Osteoblast (primary cell): ENCODE measurements at regions not wholly inside any gene's neighbourhood (a gene's known extent, or its start where the extent isn't known, plus 50 kb on each side); places are given as distances from the start of the nearest gene placed in this dataset.

ENCODE experiments used
- DNase-seq: peaks from one replicate; pipeline ENCODE4 v3.0.0; 2011; ENCODE audit warnings: low spot score, mixed read lengths; ENCODE audit not compliant: insufficient read length; ENCODE audit errors: missing footprints
- H2AFZ ChIP-seq: 2 replicates; pipeline ENCODE4 v1.6.0; 2011; ENCODE audit warnings: mild to moderate bottlenecking, low read length
- H3K27ac ChIP-seq: 2 replicates; pipeline ENCODE4 v1.5.1; 2011; ENCODE audit warnings: mild to moderate bottlenecking, low read depth, low read length, moderate library complexity
- H3K27me3 ChIP-seq: 2 replicates; pipeline ENCODE4 v1.6.0; 2012; ENCODE audit warnings: mild to moderate bottlenecking, control low read depth, inconsistent platforms, low read length, moderate library complexity; ENCODE audit not compliant: insufficient read depth
- H3K36me3 ChIP-seq: 2 replicates; pipeline ENCODE4 v1.5.1; 2011; ENCODE audit warnings: mild to moderate bottlenecking, low read length, control low read depth, moderate library complexity; ENCODE audit not compliant: insufficient read depth
- H3K4me1 ChIP-seq: 2 replicates; pipeline ENCODE4 v1.5.1; 2011; ENCODE audit warnings: mild to moderate bottlenecking, low read length, control low read depth, moderate library complexity; ENCODE audit not compliant: insufficient read depth
- H3K4me2 ChIP-seq: 2 replicates; pipeline ENCODE4 v1.6.0; 2011; ENCODE audit warnings: mild to moderate bottlenecking, low read length; ENCODE audit not compliant: insufficient read depth
- H3K4me3 ChIP-seq: fragments of 200-600 bp; sonication (generic); 3 replicates; pipeline ENCODE4 v1.5.1; 2012; ENCODE audit warnings: mild to moderate bottlenecking, low read length, inconsistent platforms; ENCODE audit not compliant: insufficient read depth
- H3K79me2 ChIP-seq: 2 replicates; pipeline ENCODE4 v1.6.0; 2012; ENCODE audit warnings: mild to moderate bottlenecking, low read length, control low read depth, inconsistent platforms; ENCODE audit not compliant: insufficient read depth
- H3K9me3 ChIP-seq: 2 replicates; pipeline ENCODE4 v1.5.1; 2011; ENCODE audit warnings: low read depth, low read length, control low read depth
- H4K20me1 ChIP-seq: 2 replicates; pipeline ENCODE4 v1.6.0; 2012; ENCODE audit warnings: mild to moderate bottlenecking, low read length, control low read depth; ENCODE audit not compliant: insufficient read depth
- CTCF ChIP-seq: IDR thresholded peaks from 2 replicates; pipeline ENCODE4 v1.5.1; 2011; ENCODE audit warnings: mild to moderate bottlenecking, low read depth, low read length, moderate library complexity; ENCODE audit errors: extremely low read depth

GRCh38 chr11:25737071-25737675, 594.8 kb upstream of the ANO3 start:
- DNase-seq, result no peak
- no peak overlapping the region for H3K4me2 ChIP-seq
- no peak overlapping the region for H3K4me3 ChIP-seq
- H3K4me1 ChIP-seq, result no peaks in the 10 kb centered on the region
- peaks cover 1% of the 10 kb centered on the region for H3K9me3 ChIP-seq
- no peak for TF ChIP-seq CTCF
- H3K27ac ChIP-seq, result no peak overlapping the region
- H3K27me3 ChIP-seq, result no peaks in the 10 kb centered on the region
- no peaks in the 10 kb centered on the region for H3K79me2 ChIP-seq
- no peaks in the 10 kb centered on the region for H3K36me3 ChIP-seq
- no peak overlapping the region for H2AFZ ChIP-seq
- H4K20me1 ChIP-seq, result no peaks in the 10 kb centered on the region

GRCh38 chr11:25741886-25742285, 590.0 kb upstream of the ANO3 start:
- Histone ChIP-seq H3K4me1 (no peaks in the 10 kb centered on the region), H3K27me3 (no peaks in the 10 kb centered on the region), H3K36me3 (no peaks in the 10 kb centered on the region), H4K20me1 (no peaks in the 10 kb centered on the region), H2AFZ (no peak overlapping the region), H3K79me2 (no peaks in the 10 kb centered on the region), H3K4me3 (no peak overlapping the region), H3K4me2 (no peak overlapping the region), H3K27ac (no peak overlapping the region), H3K9me3 (no peaks in the 10 kb centered on the region)
- DNase-seq, result no peak
- no peak for TF ChIP-seq CTCF

- H3K27me3 ChIP-seq, result no peaks in the 10 kb centered on the region
- H3K36me3 ChIP-seq, result no peaks in the 10 kb centered on the region
- H3K79me2 ChIP-seq, result no peaks in the 10 kb centered on the region
- no peaks in the 10 kb centered on the region for H3K9me3 ChIP-seq
- no peak overlapping the region for H3K4me2 ChIP-seq
- H3K4me3 ChIP-seq, result no peak overlapping the region
- H3K27ac ChIP-seq, result no peak overlapping the region
- DNase-seq, result no peak
- no peaks in the 10 kb centered on the region for H4K20me1 ChIP-seq
- H2AFZ ChIP-seq, result no peak overlapping the region
- TF ChIP-seq CTCF, result no peak
- no peaks in the 10 kb centered on the region for H3K4me1 ChIP-seq
Observed at GRCh38 chr11:25742800-25743199, 589.1 kb upstream of the ANO3 start.

GRCh38 chr11:25755381-25755780, 576.5 kb upstream of the ANO3 start:
- H3K4me3 ChIP-seq, result no peak overlapping the region
- no peaks in the 10 kb centered on the region for H3K36me3 ChIP-seq
- no peak overlapping the region for H2AFZ ChIP-seq
- no peak for DNase-seq
- H3K4me1 ChIP-seq, result no peaks in the 10 kb centered on the region
- H3K9me3 ChIP-seq, result peaks cover 2% of the 10 kb centered on the region
- TF ChIP-seq CTCF, result no peak
- H3K4me2 ChIP-seq, result no peak overlapping the region
- H3K79me2 ChIP-seq, result no peaks in the 10 kb centered on the region
- H3K27me3 ChIP-seq, result no peaks in the 10 kb centered on the region
- H4K20me1 ChIP-seq, result no peaks in the 10 kb centered on the region
- H3K27ac ChIP-seq, result no peak overlapping the region
